HG03575 (cell line): ENCODE measurements at regions not wholly inside any gene's neighbourhood (a gene's known extent, or its start where the extent isn't known, plus 50 kb on each side); places are given as distances from the start of the nearest gene placed in this dataset.

Experiments
- ATAC-seq: cut with Tn5 transposase; IDR thresholded peaks from one replicate; pipeline ENCODE4 v1.9.1; 2021; ENCODE audit not compliant: unreplicated experiment, insufficient number of reproducible peaks, low FRiP score; ENCODE audit errors: extremely low read depth

DNA sequence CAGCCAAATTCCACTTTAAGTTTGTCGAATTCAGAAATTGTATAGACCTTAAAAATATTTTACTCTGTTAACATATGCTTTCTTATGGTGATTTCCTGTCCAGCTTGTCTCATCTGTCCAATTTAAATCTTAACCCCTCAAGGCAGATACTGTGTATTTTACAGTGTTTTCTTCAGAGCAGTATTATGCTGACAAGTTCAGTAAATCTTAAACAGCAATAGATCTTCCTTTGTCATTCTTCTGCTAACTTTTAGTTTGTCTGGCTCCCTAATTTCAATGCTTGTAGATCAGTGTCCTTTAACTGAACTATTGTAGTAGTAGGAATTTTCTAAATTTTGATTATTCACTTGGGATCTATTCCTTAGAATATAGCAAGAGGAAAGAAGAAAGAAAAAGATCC, 52.8 kb upstream of the MEIS1 start:
- no peak for ATAC-seq

DNA sequence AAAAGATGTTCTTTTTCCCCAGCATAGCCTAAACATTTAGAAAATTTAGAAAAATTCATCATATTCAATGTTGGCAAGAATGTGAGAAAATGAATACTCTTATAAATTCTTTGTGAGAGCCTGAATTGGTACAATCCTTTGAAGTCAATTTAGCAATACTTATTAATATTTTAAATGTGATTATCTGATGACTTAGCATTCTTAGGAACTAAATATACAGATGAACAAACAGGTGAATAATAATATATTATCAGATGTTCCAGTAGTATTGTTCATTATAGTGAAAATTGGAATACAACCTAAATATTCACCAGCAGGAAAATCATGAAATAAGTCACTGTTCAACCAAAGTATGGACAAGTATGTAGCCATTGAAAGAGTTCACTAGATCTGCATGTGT, 55.5 kb upstream of the MEIS1 start:
- ATAC-seq, result no peak

DNA sequence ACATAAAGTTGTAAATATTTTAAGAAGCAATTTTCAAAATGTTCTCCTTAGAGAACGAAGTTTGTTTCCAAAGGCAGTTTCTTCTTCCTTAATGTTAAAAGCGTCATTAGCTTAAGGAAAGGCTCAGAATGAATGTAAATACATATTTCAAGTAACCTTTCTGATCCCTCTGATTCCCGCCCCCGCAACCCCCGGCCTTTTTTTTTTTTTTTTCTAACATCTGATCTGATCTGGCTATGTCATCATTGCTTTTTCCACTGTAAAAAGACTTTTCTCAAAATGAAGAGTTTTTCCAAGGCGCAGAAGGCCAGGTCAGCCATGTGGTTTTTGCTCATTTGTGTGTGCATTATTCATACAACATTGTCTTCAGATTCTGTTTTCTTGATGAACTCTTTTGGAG, 57.1 kb upstream of the MEIS1 start:
- no peak for ATAC-seq

DNA sequence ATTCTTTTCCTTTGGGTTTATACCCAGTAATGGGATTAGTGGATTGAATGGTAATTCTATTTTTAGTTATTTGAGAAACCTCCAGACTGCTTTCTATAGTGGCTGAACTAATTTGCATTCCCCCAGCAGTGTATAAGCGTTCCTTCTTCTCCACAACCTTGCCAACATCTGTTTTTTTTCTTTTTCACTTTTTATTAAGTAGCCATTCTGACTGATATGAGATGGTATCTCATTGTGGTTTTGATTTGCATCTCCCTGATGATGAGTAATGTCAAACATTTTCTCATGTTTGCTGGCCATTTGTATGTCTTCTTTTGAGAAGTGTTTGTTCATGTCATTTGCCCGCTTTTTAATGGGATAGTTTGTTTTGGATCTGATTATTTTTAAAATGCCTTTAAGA, 64.1 kb upstream of the MEIS1 start:
- no peak for ATAC-seq

DNA sequence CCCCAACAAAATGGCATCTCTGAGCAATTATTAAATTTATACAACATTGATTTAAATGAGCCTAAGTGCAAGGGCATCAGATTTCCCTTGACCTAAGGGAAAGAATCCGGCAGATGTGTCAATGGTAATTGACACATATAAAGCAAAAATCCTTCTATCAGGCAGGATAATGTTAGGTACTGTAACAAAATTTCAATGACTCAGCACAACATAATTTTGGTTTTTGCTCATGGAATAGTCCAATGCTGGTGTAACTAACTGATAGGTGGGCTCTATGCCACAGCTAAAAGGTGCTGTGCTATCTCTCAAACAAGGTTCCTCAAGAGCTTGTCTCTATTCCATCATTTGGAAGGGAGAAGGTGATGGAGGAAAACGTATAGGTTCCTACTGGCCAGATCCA, 68.3 kb upstream of the MEIS1 start:
- ATAC-seq, result no peak

DNA sequence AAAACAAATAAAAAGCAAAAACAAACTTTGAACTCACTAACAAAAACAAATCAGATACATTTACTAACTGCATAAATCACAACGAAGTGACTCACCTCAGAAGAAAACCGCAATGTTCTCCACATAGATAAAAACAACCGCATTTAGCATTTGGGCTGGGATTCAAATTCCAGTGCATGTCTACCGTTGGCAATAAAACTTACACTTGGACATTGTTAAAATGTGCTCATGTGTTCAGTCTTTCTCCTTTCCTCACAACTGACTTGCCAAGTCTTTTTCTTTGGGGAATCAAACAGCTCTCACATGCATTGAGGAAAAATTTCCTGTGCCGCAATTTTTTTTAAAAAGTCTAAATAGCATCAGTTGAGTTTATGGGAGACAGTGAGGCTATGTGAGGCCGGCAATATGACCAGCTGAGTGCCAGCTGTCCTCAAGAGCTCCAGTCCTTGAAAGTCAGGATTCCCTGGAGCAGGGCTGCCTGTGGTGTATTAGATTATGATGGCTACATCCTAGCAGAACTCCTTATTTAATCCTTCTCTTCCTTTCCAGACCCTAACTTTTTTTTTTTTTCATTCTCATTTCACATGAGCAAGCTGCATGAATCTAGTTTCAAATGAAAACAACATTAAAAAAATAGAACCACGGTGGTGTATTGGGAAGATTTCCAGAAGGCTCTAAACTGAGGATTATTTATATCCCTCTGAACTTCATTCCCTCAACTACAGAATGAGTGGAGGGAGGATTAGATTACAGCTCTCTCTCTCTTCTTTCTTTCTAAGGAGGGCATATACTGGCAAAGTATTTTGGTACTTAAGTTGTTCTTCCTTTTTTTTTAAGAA, 70.2 kb upstream of the MEIS1 start:
- ATAC-seq, result no peak

DNA sequence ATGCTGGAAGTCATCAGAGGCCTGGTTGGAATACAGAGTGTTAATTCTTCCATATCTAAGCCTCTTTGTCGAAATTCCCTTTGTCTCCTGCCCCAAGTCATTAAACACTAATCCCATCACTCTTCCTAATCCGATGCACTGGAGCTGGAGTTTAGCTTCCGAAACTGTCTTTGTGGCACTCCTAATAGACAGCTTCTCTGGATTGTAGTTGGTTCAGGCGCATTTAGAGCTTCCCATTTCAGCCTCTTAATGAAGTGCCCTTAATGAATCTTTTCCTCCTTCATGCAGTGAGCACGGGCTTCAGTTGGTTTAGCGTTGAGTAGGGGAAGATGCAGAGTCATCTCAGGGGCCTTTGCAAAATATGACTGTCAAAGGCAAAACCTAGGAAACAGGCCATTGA, 72.2 kb upstream of the MEIS1 start:
- no peak for ATAC-seq

DNA sequence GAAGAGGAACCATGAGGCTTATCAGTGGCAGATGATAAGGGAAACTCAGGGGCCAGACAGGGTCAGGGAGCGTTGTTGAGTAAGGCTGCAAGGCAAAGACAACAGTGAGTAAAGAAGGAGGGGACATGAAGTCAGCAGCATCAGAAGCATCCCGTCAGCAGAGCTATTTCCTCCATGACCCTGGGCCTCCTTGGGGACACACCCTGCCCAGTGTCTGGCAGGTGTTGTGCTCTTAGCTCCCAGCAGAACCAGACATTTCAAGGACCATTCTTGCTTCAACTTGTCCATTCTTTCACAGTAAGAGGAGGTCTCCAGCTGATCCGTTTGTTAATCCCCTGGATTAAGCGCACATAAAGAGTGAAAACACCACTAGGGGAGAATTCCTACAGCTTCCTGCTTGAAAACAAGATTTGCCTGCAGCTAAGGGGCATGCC, 88.7 kb upstream of the MEIS1 start:
- no peak for ATAC-seq

DNA sequence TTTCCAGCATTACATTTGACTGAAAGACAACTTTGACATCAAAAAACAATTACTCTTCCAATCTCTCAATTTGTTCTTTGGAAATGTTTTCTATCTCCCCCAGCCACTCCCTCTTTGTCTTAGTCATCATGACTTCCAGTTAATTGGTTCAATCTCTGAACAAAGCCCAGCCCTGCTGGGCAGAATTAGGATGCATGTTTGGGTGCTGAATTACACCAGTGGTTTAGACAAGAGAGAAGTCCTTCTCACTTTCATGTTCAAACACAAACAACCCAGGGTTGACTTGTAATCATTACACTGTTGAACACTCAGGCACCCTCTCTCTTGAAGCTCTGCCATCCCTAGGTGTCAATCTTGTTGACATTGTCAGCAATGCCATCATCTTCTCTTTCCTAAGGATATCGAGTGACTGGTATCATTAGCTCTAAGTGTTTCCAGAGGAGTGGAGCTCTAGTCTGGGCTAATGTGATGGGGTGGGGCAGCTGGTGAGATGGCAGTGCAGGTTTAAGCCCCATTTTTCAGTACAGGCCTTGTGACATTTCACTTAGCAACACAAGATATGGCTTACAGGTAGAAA, 90.8 kb upstream of the MEIS1 start:
- ATAC-seq, result no peak

DNA sequence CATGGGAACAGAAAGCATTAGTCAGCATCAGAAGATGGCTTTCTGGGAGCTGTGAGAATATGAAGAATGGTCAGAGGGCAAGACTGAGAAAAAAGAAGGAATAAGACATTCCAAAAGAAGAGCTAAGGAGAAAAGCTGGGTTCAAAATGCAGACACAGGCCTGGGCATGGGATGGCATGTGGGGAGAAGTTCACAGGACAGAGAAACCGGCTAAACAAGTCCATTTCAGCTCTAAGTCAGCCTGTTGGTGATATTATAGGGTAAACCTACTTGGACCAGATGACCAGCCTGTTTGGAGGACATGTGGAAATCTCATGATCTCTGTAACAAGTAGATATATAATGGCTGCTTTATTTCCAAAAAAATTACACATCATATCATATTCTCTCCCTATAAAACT, 91.7 kb upstream of the MEIS1 start:
- ATAC-seq, result no peak

DNA sequence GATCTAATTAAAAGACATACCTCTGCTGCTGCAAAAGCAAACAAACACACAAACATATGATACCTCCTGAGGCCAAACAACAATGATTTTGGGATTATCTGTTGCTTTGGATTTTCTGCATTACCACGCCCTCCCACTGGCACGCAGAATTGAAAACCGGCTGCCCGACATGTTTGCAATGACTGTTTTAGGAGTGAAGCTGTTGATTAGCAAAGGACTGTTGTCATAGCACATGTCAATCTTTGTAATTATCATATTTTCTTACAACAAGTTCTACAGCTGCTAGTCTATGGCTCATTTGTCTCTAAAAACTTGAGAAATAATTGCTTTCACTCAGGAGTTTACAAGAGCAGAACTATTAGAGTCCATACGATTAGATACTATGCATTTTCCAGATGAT, 94.4 kb upstream of the MEIS1 start:
- no peak for ATAC-seq

DNA sequence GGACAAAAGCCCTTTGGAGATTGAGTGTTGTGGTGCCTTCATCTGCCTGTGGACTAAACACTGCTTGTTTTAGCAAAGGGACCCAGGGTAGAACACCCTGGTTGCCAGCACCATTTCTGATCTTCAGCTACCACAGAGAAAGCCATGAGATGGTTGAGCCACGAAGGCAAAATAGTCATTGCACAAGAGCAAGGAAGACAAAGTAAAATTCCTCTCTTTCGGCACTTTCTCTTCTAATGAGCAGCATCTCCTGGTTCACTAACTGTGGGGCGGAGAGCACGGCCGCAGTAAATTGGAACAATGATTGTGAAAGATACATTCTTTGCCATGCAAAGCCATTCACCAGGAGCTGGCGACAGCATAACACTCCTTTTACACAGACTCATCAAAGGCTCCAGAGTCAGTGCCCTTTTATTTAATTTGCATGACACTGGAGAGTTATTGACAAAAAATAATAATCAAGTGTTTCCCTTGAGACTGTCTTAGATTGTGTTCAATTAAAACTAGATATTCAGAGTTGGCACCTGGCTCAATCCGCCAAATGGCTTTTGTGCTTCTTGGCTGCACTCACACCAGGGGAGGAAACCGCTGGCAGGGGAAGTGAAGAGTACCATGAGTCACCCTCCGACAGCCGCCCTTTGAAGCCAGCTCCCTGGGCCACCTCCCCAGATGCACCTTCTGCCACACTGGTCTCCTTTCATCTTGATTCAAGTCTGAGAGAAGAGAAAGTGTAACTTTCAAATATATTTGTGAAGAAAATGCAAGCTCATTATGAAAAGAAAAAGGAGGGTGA, 100.5 kb upstream of the MEIS1 start:
- ATAC-seq, result no peak

DNA sequence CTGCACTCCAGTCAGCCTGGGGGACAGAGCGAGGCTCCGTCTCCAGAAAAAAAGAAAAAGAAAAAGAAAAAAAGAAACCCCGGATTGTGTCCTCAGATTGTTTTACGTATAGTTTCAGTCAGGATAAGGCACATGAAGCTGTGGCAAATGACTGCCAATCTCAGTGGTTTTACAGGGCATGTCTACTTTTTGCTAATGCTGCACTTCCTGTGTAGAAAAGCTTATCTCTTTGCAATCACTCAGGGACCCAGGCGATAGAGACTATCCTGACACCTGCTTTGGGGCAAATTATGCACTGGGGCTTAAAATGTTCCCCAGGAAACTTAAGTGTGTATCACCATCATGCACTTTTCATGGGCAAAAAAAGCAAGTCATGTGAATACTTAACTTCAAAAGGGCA, 103.7 kb upstream of the MEIS1 start:
- ATAC-seq, result no peak

DNA sequence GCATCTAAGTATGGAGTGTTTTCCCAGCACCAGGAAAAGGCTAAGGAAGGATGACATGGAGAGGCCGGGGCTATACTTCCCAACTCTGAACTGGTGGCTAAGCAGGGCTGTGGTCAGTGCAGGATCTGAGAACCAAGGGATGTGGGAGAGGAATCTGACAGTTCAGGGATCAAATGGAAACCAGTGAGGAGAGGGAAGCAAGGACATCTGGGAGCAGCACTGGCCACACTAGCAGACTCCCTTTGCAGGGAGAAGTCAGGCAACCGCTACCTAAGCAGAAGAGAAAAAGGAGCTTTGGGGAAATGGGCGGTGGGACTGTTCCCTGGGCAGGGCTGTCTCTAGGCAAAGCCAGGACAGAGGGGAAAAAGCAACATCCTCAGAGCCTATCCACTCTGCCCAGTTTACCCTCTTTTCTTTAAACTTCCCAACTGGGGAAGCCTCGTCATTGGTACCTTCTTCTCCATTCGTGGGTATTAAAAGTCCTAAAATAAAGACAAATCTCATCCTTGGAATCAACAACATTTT, 105.8 kb upstream of the MEIS1 start:
- no peak for ATAC-seq

DNA sequence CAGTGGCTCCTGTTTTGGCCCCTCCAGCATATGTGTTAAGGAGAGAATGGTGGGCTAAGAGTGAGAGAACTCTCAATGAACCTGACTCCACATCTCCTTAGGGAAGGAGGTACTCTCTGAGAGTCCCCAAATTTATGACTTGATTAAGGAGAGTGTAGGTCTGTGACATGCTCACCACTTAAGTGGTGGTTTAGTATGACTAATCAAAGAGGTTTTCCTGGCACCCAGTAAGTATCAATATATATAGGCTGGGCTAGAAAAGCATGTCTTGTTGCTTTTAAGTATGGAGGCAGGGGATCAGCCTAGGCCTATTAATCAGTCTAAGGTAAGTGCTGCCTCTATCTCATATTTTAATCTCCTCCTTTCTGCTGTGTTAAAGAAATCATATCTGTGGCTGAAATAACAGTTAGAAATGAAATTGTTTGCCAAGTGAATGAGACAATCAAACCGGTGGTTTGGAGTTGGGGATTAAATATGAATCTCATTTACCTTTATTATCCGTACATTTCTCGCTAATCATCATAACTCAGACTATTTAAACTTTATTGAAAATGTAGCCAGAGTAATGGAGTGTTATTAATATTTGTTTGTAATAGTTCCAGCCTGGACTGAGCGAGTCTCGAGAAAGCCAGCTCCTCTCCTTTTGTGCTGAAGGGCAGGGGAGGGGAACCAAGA, 107.7 kb upstream of the MEIS1 start:
- no peak for ATAC-seq

DNA sequence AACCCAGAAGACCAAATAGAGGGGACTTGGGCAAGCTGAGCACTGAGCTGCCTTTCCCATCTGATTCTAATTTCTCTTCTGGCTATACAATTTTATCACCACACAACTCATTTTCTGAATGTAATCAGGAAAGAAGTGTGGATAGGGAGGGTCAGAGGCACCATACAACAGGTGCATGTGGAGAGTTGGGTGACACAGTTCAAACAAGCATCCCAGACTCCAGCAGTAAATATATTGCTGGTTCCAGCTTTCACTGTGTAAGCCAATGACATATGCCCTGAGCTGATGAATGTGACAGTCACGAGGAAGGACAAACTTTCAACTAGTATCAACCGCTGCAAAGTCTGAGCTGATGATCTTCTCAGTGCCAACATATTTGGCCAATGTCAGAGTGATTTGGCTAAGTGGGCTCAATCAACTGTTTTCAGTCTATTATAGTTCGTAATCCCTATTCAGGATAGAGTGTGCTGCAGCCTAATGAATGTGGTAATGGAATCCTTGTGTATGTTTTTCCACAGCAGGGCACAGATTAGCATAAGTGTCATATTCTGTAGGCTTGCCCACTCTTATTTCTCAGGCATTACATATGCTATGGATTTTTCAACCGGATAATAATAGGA, 109.9 kb upstream of the MEIS1 start:
- no peak for ATAC-seq

DNA sequence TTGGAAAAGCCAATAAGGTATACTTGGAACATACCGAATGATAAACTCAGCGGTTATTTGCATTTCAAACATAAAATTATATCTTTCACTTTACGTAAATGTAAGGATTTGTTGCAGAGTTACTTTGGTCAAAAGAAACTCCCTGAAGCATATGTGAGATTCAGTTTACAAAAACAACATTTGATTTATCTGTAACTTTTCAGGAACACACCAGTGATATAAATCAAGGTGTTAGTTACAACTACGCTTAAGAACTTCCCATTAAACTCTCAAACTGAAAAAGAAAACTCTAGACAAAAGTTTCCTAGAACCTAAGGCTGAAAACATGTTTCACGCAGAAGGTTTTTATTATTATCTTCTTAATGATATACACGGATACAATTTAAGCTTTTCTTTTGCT, 110.6 kb upstream of the MEIS1 start:
- ATAC-seq, result no peak

DNA sequence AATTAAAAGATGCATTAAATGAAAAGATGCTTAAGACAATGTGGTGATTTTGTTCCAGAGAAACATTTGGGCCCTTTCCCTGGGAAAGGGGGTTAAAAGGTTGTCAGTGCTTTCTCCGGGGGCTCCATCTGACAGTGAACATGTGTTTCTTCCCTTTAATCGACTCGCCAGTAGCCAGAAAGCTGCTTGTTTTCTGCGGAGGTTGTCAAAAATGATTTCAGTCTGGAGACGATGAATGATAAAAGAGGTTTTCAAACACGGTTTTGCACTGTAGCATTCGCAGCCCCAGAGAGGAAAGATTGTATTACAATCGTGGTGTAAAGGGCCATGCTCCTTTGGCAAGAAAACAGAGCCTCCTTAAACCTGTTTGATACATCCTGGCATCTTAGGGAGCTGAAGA, 111.5 kb upstream of the MEIS1 start:
- ATAC-seq, result no peak
